ENCODE measurements at regions not wholly inside any gene's neighbourhood (a gene's known extent, or its start where the extent isn't known, plus 50 kb on each side); places are given as distances from the start of the nearest gene placed in this dataset.
"Not testable (repeated sequence)": the region's sequence is repeated elsewhere in the genome, so short reads cannot be mapped to it uniquely, and the experiment has no call there.

DNA sequence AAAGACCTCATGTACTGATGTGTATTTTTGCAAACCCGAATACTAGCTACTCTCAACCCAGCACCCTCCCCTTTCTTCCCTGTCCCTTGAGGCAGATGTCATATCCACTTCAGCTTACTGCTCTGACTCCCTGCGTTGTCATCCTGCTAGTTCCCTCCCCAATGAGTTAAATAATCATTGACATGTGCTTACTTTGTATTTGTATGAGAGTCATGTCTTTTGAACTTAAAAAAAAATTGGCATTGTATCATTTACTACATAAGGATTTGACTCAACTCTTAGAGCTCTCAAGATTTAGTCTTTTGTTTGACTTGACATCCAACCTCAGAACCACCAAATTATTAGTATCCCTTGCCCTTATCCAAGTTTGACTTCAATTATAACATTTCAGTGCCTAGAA, 219.7 kb upstream of the TUT7 start:
- H3F3A ChIP-seq (ENCODE audit: control insufficient read depth, insufficient read depth) = no peaks in the 10 kb centered on the region
- H3K27me3 ChIP-seq (ENCODE audit: control insufficient read depth, low read length) = no peaks in the 10 kb centered on the region
- no peaks in the 10 kb centered on the region for H4K20me1 ChIP-seq (ENCODE audit: control insufficient read depth, insufficient read depth, low read depth, low read length)
- no peaks in the 10 kb centered on the region for H3K79me2 ChIP-seq (ENCODE audit: control insufficient read depth, low read length)
- H3K27ac ChIP-seq (ENCODE audit: low read depth, low read length) = no peak overlapping the region
- no peaks in the 10 kb centered on the region for H3K9me3 ChIP-seq (ENCODE audit: control insufficient read depth, insufficient read depth, low read length)
- H3K4me2 ChIP-seq (ENCODE audit: low read length) = no peak overlapping the region
- H3K4me1 ChIP-seq (ENCODE audit: control insufficient read depth, low read length) = no peaks in the 10 kb centered on the region
- TF ChIP-seq EZH2phosphoT487 (IDR thresholded peaks at IDR 0.05; ENCODE audit: borderline replicate concordance, low read length) = no peak
- TF ChIP-seq, protein P1, sequence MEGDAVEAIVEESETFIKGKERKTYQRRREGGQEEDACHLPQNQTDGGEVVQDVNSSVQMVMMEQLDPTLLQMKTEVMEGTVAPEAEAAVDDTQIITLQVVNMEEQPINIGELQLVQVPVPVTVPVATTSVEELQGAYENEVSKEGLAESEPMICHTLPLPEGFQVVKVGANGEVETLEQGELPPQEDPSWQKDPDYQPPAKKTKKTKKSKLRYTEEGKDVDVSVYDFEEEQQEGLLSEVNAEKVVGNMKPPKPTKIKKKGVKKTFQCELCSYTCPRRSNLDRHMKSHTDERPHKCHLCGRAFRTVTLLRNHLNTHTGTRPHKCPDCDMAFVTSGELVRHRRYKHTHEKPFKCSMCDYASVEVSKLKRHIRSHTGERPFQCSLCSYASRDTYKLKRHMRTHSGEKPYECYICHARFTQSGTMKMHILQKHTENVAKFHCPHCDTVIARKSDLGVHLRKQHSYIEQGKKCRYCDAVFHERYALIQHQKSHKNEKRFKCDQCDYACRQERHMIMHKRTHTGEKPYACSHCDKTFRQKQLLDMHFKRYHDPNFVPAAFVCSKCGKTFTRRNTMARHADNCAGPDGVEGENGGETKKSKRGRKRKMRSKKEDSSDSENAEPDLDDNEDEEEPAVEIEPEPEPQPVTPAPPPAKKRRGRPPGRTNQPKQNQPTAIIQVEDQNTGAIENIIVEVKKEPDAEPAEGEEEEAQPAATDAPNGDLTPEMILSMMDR (IDR thresholded peaks at IDR 0.05; ENCODE audit: low read depth, low read length, poor library complexity, severe bottlenecking) = no peak
- no peaks in the 10 kb centered on the region for H3K9me2 ChIP-seq (replicated peaks; ENCODE audit: control insufficient read depth, low read length)
- H3K4me3 ChIP-seq (ENCODE audit: low read length) = no peak overlapping the region
- H3K36me3 ChIP-seq (ENCODE audit: control insufficient read depth, low read length) = no peaks in the 10 kb centered on the region

DNA sequence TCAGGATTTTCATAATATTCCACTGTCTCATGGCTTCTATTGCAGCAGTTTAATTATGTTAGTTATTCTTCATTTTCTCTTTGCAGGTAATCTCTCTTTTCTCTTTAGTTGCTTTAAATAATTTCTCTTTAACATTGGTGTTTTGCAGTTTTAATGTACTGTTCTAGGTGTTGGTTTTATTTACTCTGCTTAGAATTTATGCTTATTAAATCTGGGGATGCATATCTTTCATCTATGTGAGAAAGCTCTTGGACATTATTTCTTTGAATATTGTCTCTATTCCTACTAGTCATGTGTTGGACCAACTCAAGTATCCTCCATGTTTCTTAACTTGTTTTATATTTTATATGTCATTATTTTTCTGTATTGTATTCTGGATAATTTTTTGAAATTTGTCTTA, 218.7 kb upstream of the TUT7 start:
- H3K4me3 ChIP-seq (ENCODE audit: low read length) = no peak overlapping the region
- no peaks in the 10 kb centered on the region for H3F3A ChIP-seq (ENCODE audit: control insufficient read depth, insufficient read depth)
- no peaks in the 10 kb centered on the region for H3K9me3 ChIP-seq (ENCODE audit: control insufficient read depth, insufficient read depth, low read length)
- TF ChIP-seq, protein P1 (IDR thresholded peaks at IDR 0.05; ENCODE audit: low read depth, low read length, poor library complexity, severe bottlenecking) = no peak
- TF ChIP-seq EZH2phosphoT487 (IDR thresholded peaks at IDR 0.05; ENCODE audit: borderline replicate concordance, low read length) = no peak
- H3K79me2 ChIP-seq (ENCODE audit: control insufficient read depth, low read length) = no peaks in the 10 kb centered on the region
- H3K4me2 ChIP-seq (ENCODE audit: low read length) = no peak overlapping the region
- H3K27ac ChIP-seq (ENCODE audit: low read depth, low read length) = no peak overlapping the region
- no peaks in the 10 kb centered on the region for H3K36me3 ChIP-seq (ENCODE audit: control insufficient read depth, low read length)
- H3K9me2 ChIP-seq (replicated peaks; ENCODE audit: control insufficient read depth, low read length) = no peaks in the 10 kb centered on the region
- no peaks in the 10 kb centered on the region for H3K27me3 ChIP-seq (ENCODE audit: control insufficient read depth, low read length)
- H4K20me1 ChIP-seq (ENCODE audit: control insufficient read depth, insufficient read depth, low read depth, low read length) = no peaks in the 10 kb centered on the region
- H3K4me1 ChIP-seq (ENCODE audit: control insufficient read depth, low read length) = no peaks in the 10 kb centered on the region

DNA sequence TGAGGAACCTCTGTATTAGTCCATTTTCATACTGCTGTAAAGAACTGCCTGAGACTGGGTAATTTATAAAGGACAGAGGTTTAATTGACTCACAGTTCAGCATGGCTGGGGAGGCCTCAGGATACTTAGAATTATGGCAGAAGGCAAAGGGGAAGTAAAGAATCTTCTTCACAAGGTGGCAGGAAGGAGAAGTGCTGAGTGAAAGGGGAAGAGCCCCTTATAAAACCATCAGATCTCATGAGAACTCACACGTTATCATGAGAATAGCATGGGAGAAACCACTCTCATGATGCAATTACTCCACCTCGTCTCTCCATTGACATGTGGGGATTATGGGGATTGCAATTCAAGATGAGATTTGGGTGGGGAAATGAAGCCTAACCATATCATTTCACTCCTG, 211.4 kb upstream of the TUT7 start:
- H3K9me3 ChIP-seq (ENCODE audit: control insufficient read depth, insufficient read depth, low read length); H3K9me2 ChIP-seq (replicated peaks; ENCODE audit: control insufficient read depth, low read length); H3K27ac ChIP-seq (ENCODE audit: low read depth, low read length); H3K4me2 ChIP-seq (ENCODE audit: low read length); H3F3A ChIP-seq (ENCODE audit: control insufficient read depth, insufficient read depth); H3K4me3 ChIP-seq (ENCODE audit: low read length); H4K20me1 ChIP-seq (ENCODE audit: control insufficient read depth, insufficient read depth, low read depth, low read length); H3K36me3 ChIP-seq (ENCODE audit: control insufficient read depth, low read length); H3K79me2 ChIP-seq (ENCODE audit: control insufficient read depth, low read length); H3K27me3 ChIP-seq (ENCODE audit: control insufficient read depth, low read length); H3K4me1 ChIP-seq (ENCODE audit: control insufficient read depth, low read length): not testable (repeated sequence)

DNA sequence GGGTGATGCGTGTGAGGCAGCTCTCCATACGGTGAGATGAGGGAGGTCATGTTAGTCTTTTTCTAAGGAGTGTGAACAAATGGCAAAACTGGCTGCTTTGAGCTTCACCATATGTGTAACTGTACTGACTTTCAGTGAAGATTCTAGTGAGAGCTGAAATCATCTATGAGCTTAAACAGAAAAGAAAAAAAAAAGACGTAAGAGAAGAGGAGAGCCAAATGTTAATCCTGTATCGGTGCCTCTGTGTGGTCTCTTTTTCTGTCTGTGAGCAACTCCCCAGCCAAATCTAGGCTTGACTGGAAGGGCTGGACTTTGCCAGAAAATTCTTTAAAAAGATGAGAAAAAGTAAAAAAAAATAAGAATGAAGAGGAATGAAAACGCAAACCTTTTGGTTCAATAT, 209.7 kb upstream of the TUT7 start:
- Histone ChIP-seq H3K4me2 (ENCODE audit: low read length) (no peak overlapping the region), H3K79me2 (ENCODE audit: control insufficient read depth, low read length) (no peaks in the 10 kb centered on the region)
- TF ChIP-seq, protein P1 (IDR thresholded peaks at IDR 0.05; ENCODE audit: low read depth, low read length, poor library complexity, severe bottlenecking) = no peak
- no peak for TF ChIP-seq EZH2phosphoT487 (IDR thresholded peaks at IDR 0.05; ENCODE audit: borderline replicate concordance, low read length)

More for the DNA sequence above, 209.7 kb upstream of the TUT7 start:
- Histone ChIP-seq H3K4me3 (ENCODE audit: low read length) (no peak overlapping the region), H3F3A (ENCODE audit: control insufficient read depth, insufficient read depth) (no peaks in the 10 kb centered on the region), H3K27ac (ENCODE audit: low read depth, low read length) (no peak overlapping the region), H3K9me3 (ENCODE audit: control insufficient read depth, insufficient read depth, low read length) (no peaks in the 10 kb centered on the region), H3K36me3 (ENCODE audit: control insufficient read depth, low read length) (no peaks in the 10 kb centered on the region), H3K9me2 (replicated peaks; ENCODE audit: control insufficient read depth, low read length) (no peaks in the 10 kb centered on the region), H3K27me3 (ENCODE audit: control insufficient read depth, low read length) (no peaks in the 10 kb centered on the region), H3K4me1 (ENCODE audit: control insufficient read depth, low read length) (no peaks in the 10 kb centered on the region), H4K20me1 (ENCODE audit: control insufficient read depth, insufficient read depth, low read depth, low read length) (no peaks in the 10 kb centered on the region)

Data from DOHH2 (cell line).